GM19351 (cell line): ENCODE measurements at regions not wholly inside any gene's neighbourhood (a gene's known extent, or its start where the extent isn't known, plus 50 kb on each side); places are given as distances from the start of the nearest gene placed in this dataset.

ENCODE experiments used
- ATAC-seq: cut with Tn5 transposase; IDR thresholded peaks from one replicate; pipeline ENCODE4 v1.9.1; 2021; ENCODE audit warnings: mild to moderate bottlenecking, moderate library complexity; ENCODE audit not compliant: unreplicated experiment

DNA sequence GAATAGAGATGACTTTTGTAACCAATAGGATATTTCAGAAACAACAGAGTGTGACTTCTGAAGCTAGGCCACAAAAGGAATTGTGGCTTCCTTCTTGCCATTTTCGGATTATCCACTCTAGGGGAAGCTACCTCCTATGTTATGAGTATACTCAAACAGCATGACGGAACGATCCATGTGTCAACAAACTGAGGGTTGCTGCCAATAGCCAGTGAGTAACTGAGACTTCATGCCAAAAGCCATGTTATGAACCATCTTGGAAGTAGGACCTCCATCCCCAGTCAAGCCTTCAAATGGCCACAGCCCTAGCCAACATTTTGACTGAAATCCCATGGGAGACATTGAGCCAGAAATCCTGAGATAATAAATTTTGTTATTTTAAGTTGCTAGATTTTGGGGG lies 69.0 kb upstream of the IL6 start:
- ATAC-seq = no peak

DNA sequence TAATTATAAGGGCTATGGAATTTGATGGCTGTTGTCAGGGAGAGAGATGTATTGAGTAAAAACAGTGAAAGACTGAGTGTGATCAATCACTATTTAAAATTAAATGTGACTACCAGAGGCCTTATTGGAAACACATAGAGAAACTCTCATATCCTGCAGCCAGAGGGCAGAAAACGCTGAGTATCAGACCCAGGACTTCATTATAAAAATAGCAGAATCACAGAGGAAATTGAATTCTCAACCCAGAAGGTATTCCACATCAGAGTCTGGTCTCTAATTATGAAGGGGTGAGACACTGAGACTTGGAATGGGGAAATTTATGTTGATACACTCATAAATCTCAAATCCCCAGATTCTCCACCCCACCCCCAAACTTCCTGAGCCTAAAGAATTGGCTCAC lies 69.5 kb upstream of the IL6 start:
- ATAC-seq = no peak

DNA sequence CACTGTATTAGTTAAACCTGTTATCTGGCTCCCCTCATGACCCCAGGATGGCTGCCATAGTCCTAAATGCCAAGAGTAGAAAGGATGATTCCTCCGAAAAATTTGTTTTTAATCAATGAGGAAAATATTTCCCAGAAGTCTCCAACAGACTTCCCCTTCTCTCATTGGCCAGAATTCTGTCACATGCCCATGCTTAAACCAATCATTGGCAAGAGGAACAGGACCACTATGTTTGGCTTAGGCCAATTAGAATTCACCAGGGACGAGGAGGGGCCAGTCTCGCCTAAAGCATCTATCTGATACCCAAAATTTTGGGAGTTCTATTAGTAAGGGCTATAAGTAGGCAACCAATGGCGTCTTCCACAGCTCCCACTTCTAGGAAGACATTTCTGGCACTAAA lies 71.2 kb upstream of the IL6 start:
- no peak for ATAC-seq

DNA sequence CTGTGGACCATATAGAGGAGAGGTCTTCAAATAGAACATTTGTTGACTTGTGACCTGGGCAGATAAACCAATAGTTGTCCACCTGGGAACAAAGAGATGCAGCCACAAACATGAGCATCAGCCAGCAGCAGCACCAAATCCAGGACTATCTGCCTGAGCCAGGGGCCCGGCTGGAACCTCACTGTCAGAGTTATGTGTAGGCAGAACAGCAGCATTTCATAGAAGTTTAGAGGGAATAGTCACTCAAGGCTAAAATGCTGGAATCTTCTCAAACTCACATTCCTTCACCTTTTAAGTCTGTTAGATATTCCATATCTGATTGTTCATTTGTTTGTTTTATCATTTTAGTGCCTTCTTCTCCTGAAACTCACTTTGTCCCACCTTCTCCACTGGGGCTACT lies 72.2 kb upstream of the IL6 start:
- no peak for ATAC-seq

DNA sequence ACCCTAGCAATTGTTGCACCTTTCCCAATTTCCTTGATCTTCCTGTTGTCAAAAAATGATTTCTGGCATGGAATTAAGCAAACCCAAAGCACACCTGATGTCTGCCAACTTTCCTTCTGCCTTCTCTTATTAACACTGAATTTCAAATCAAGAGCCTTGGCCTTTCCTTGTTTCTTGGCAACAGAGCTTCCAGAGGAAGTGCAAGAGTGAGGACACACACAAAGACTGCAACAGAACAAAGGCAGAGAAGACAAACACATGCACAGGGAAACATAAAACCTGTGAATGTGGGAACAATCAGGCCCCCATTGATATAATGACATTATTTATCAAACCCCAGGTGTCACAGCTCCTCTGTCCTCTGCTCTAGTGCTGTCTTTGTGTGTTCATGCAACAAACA lies 73.0 kb upstream of the IL6 start:
- ATAC-seq = no peak

DNA sequence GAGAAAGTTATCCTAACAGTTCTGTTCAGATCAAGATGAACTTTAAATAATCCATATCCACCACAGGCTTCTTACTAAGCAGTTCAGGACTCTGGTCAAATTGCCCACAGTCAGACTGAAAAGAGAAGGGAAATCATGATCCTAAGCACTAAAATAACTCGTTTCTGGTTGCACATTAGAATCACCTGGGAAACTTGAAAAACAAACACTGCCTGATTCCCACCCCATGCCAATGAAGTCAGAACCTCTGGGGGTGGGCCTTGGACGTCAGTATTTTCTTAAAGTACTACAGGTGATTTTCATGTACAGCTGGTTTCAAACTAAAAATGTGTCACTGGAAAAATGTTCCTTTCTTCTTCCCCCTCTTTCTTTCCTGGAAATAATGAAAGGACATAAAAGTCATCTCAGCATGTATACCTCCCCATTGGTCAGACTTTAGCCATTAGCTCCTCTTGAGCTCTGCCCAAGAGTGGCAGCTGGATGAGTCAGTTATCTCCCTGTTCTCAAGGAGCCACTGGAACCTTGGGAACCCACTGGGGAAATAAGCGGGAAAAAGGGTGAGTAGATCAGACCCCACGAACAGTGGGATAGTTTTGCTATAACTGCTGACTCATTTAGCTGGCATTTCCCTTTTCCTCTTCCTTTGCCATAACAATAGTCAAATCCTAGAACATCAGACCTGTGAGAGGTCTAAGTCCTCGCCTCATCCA lies 75.3 kb upstream of the IL6 start:
- no peak for ATAC-seq

DNA sequence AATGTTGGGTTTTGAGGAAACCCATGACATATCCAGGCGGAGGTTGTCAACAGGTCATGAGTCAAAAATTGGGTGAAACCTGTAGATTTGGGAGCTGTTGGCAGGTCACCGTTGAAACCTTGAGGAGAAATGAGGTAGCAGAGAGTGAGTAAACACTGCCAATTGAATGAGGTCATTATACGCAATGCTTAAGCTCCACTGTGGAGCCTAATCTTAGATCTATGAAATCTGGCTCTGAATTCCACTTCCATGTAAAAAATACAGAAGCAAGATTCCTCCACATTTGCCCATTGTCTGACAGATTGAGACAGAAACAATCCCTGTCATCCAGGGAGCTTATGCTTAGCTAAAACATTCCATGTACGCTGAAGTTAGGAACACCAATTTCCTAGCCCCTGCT lies 76.0 kb upstream of the IL6 start:
- ATAC-seq = no peak

DNA sequence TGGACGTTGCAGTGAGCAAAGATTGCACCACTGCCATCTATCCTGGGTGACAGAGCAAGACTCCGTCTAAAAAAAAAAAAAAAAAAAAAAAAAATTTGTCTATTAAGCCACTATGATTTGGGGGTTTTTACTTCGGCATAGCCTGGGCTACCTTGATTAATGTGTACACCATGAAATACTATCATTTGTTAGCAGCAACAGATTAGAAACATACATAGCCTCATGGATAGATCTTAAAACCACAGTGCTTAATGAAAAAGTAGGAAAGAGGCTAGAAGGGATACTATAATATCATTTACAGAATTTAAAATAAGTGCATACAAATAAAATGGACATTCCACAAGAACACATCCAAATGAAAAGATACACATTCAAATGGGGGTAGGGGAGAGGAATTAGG lies 77.3 kb upstream of the IL6 start:
- ATAC-seq = no peak

DNA sequence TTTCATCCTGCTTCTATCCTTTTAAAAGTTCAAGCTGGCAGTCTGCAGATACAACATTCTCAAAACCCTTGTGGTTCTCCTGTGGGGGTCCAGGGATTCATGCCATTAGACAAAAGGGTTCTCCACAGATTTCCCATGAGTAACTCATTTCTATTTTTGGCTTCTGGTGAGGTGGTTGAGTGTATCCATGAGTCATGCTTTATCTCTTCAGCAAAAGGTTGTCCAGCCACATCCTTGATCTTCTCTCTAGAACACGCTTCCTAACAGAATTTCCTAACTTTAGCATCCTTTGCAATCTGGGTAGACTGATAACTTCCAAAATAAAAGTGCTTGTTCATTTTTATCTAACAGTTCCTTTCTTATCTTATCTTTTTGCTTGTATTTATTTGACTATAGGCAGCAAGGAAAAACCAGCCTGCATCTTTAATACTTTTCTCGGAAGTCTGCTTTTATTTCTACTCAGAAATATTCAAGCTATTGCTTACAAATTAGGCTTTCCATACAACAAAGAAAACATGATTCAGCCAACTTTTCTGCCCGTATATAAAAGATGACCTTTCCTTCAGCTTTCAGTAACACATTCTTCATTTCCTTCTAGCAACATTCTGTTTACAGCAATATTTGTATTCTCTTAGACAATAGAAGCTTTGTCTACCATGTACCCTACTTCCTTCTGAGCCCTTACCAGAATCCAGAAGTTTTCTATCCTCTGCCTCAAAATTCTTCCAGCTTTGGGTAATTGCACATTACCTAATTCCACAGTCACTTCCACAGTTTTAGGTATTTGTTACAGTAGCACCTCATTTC lies 79.3 kb upstream of the IL6 start:
- no peak for ATAC-seq

DNA sequence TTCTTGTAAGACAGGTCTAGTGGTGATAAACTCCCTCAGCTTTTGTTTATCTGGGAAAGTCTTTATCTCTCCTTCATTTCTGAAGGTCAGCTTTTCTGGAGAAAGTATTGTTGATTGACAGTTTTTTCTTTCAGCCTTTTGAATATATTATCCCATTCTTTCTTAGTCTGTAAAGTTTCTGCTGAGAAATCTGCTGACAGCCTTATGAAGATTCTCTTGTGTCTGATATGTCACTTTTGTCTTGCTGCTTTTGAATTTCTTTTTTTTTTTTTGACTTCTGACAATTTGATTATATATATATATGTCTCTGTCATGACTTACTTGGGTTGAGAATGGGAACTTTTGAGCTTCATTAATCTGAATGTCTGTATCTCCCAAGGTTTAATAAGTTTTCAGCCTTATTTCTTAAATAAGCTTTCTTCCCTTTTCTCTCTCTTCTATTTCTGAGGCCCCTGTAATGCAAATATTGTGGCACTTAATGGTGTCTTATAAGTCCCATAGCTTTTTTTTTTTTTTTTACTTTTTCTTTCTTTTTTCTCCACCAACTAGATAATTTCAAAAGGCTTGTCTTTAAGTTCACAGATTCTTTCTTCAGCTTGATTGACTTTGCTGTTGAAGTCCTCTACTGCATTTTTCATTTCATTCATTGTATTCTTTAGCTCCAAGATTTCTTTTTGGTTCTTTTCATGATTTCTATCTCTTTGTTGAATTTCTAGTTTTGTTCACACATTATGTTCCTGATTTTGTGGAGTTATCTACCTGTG lies 81.4 kb upstream of the IL6 start:
- ATAC-seq = no peak

DNA sequence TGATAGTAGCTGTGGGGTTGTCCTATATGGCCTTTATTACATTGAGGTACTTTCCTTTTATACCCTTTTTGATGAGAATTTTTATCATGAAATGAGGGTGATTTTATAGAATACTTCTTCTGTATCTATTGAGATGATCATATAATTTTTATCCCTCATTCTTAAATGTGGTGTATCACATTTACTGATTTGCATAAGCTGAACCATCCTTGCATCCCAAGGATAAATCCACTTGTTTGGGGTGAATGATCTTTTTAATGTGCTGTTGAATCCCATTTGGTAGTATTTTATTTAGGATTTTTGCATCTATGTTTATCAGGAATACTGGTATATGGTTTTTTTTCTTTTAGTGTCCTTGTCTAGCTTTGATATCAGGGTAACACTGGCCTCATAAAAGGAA lies 84.5 kb upstream of the IL6 start:
- ATAC-seq = no peak

DNA sequence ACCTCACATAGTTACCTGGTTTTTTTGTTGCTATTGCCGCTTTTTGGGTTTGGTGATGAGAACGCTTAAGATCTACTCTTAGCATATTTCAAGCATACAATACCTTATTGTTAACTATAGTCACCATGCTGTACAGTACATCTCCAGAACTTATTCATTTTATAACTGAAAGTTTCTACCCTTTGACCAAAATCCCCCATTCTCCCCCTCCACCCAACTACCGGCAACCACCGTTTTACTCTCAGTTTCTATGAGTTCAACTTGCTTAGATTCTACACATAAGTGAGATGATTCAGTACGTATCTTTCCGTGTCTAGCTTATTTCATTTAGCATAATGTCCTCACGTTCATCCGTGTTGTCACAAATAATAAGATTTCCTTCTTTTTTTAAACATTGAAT lies 86.7 kb upstream of the IL6 start:
- peak; percentile 100 for ATAC-seq

DNA sequence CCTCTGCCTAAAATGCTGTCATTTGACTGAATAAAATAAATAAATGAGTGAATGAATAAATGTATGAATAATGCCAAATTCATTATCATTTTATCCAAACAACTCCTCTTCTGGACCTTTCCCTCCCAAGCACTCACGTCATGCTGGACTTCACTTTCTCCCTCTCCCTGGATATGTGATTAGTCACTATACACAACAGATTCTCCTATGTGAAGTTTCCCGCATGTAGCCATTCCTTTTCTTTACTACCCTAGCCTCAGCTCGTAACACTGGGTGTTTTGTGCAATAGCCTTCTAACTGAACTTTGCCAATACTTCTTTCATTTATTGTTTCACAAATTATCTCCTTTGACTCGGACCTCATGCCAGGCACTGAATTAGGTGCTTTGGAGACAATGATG lies 87.6 kb upstream of the IL6 start:
- no peak for ATAC-seq

DNA sequence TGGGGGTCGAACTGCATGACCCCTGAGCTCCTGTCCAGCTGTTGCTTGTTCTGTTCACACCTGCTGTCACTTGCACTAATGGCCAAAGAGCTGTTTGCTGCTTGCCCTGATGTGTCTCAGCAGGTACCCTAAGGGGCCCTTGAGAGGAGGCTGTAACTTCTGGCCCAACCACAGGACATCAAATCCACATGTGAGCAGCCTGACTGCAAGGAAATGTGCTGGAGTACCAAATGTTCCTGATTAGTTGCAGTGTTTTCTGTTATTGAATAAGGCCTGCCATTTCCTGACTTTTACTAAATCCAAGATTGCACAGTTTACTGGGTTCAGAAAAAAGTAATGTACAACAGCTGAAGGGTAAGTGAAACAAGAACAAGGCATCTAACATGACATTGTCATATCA lies 91.7 kb upstream of the IL6 start:
- ATAC-seq = no peak

DNA sequence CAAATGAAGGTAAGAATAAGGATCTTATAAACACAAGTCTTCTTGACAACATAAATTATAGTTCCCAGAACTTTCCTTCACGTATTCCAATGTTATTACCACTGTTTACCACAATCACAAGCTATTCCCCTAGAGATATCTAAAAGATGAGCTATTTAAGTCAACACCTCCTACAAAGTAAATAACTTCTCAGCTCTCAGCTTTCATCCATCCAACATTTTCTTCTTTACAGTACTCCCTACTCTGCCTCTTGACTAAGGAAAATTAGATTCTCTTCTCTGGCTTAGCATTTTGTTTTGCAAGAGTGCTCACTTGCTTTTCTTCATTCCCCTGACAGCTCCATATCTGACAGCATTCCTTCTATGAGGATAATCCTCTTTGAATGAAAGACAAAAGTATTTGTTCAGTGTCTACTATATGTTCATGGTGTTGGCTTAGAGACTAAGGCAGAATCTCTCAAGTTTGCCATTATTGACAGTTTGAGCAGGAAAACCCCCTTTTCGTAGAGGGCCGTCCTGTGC lies 93.0 kb upstream of the IL6 start:
- no peak for ATAC-seq

DNA sequence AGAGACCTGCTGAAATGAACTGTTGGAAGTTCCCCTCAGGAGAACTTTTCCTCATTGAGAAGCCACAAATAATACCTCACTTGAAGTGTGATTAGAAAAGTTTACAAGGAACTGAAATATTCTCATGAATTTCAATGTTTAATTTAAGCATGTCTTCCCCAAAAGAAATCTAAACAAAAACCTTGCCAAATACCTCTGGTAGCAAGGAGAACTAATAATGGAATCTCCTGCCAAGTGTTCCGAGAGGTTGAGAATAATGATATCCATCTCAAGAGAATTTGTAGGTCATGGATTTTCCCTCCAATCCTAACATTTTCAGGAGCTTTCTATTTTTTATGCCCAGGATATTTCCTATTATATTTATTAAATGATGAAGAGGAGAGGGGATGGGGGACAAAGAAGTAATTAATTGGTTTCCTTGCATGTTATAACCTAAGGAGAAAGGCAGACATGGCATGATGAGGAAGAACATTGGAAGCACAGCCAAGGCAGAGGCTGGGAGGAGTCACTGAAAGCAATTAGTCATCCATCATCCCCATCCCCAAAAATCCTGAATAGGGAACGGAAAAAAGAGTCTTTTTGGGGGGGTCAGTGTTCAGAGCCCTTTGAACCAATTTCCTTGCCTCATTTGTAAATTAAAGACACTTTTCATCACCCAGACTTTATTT lies 93.6 kb upstream of the IL6 start:
- no peak for ATAC-seq

DNA sequence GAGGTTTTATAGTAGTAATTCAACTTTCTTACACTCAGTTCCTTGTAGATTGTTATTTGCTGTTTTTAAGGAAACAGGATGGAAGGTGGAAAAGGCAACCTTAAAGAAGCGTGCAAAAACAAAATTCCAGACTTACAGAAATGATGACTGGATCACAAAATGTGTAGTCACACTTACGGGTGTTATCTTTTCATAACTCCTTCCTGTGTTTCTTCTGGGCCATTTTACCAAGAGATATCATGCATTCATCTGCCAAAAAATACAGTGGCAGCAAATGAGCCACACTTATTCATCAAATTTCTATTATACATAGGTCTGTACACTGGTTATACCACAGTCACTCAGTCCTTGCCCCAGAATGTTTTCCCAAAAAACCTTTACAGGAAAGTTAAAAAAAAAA lies 94.3 kb upstream of the IL6 start:
- no peak for ATAC-seq

DNA sequence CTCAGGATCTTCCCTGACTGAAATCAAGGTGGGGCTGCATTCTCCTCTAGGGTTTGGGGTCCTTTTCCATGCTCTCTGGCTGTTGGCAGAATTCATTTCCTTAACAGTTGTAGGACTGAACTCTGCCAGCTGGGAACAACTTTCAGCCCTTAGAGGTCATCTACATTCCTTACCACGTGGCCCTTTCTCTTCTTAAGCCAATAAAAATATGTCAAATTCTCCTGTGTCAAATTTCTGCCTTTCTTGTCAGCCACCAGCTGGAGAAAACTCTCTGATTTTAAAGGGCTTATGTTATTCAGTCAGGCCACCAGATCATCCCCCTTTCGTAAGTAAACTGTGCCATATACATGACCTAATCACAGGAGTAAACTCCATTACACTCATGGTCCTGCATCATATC lies 95.3 kb upstream of the IL6 start:
- no peak for ATAC-seq

DNA sequence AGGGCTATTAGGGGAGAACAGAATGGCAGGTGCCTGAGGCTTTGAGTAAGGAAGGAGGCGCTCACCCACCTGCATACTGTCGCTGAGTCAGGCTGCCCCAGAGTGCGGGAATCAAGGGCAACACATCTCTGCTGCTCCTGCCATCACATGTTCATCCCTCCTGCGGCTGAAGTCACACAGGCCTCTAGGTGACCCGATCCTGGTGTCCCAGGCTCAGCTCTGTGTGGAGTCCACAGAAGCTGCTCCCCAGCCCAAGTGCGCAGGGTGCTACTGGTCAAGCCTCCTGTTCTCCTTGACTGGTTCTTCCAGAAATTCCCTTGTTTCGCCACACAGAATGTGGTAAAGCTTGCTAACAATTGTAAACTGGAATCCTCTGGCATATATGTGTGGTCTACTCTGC lies 96.9 kb upstream of the IL6 start:
- ATAC-seq = no peak

DNA sequence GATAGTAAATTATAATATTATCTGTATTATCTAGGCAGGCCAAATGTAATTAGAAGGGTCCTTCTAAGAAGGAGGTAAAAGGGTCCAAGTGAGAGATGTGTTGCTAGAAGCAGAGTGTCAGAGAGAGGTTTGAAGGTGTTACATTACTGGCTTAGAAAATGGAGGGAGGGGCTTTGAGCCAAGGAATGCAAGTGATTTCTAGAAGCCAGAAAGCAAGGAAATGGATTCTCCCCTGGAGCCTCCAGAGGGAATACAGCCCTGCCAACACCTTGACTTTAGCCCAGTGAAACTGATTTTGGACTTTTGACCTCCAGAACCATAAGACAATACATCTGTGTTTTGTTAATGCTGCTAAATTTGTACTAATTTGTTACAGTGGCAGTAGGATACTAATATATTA lies 97.9 kb upstream of the IL6 start:
- no peak for ATAC-seq

DNA sequence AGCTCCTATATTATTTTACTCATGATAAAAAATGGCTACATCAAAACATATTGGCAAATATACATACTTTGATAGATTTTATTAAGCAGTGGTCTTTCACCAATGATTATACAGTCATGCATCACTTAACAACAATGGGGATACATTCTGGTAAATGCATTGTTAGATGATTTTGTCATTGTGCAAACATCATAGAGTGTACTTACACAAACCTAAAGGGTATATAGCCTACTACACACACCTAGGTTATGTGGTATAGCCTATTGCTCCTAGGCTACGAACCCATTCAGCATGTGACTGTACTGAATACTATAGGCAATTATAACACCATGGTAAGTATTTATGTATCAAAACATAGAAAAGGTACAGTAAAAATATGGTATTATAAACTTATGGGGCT lies 98.9 kb upstream of the IL6 start:
- no peak for ATAC-seq
